HepG2 (cell line): ENCODE measurements at regions not wholly inside any gene's neighbourhood (a gene's known extent, or its start where the extent isn't known, plus 50 kb on each side); places are given as distances from the start of the nearest gene placed in this dataset.

Experiments used
- HIVEP1 ChIP-seq: sonication (generic); formaldehyde crosslinking; IDR thresholded peaks from 2 replicates; pipeline ENCODE4 v1.4.0; 2020; ENCODE audit warnings: mild to moderate bottlenecking, missing genetic modification reagents
- IRF2 ChIP-seq: IDR thresholded peaks from 2 replicates; pipeline ENCODE4 v1.6.1; 2018; ENCODE audit warnings: missing genetic modification reagents, missing compliant biosample characterization
- POLR2AphosphoS5 ChIP-seq: IDR thresholded peaks from 2 replicates; pipeline ENCODE4 v1.6.1; 2012; ENCODE audit warnings: low read depth, low read length
- RAD21 ChIP-seq: fragments of 450-650 bp; formaldehyde crosslinking; IDR thresholded peaks from 2 replicates; pipeline ENCODE4 v1.5.0; 2020; ENCODE audit warnings: mild to moderate bottlenecking
- SIX1 ChIP-seq: sonication (generic); formaldehyde crosslinking; IDR thresholded peaks from 2 replicates; pipeline ENCODE4 v1.4.0; 2020; ENCODE audit warnings: missing genetic modification reagents, borderline replicate concordance
- SMAD1 ChIP-seq: sonication (generic); formaldehyde crosslinking; IDR thresholded peaks from 2 replicates; pipeline ENCODE4 v1.4.0; 2020; ENCODE audit warnings: missing genetic modification reagents, low read depth, mild to moderate bottlenecking, borderline replicate concordance
- SMC3 ChIP-seq: IDR thresholded peaks from 2 replicates; pipeline ENCODE4 v1.6.1; 2011; ENCODE audit warnings: low read length, improper control_type of control experiment
- TBL1XR1 ChIP-seq: fragments of 150-350 bp; IDR thresholded peaks from 2 replicates; pipeline ENCODE4 v1.6.1; 2014; ENCODE audit warnings: borderline replicate concordance, low read length; ENCODE audit not compliant: partially characterized antibody
- ZBTB8A ChIP-seq: sonication (generic); formaldehyde crosslinking; IDR thresholded peaks from 2 replicates; pipeline ENCODE4 v1.4.0; 2020; ENCODE audit warnings: mild to moderate bottlenecking, low read depth, missing genetic modification reagents, borderline replicate concordance
- ZFX ChIP-seq: sonication (generic); formaldehyde crosslinking; IDR thresholded peaks from 2 replicates; pipeline ENCODE4 v1.4.0; 2020; ENCODE audit warnings: mild to moderate bottlenecking, low read depth, missing genetic modification reagents, moderate library complexity
- ZNF251 ChIP-seq: sonication (generic); formaldehyde crosslinking; IDR thresholded peaks from 2 replicates; pipeline ENCODE4 v1.9.0; 2021; ENCODE audit warnings: mild to moderate bottlenecking, missing genetic modification reagents
- ZNF788 ChIP-seq: sonication (generic); formaldehyde crosslinking; IDR thresholded peaks from 2 replicates; pipeline ENCODE4 v1.5.0; 2020; ENCODE audit warnings: mild to moderate bottlenecking, missing genetic modification reagents, borderline replicate concordance
- TF ChIP-seq, protein P1 (sequence below): sonication (generic); formaldehyde crosslinking; IDR thresholded peaks from 2 replicates; pipeline ENCODE4 v1.4.0; 2020; ENCODE audit warnings: missing genetic modification reagents
- TF ChIP-seq, protein P2 (sequence below): fragments of 450-650 bp; IDR thresholded peaks from 2 replicates; pipeline ENCODE4 v1.6.1; 2017

DNA sequence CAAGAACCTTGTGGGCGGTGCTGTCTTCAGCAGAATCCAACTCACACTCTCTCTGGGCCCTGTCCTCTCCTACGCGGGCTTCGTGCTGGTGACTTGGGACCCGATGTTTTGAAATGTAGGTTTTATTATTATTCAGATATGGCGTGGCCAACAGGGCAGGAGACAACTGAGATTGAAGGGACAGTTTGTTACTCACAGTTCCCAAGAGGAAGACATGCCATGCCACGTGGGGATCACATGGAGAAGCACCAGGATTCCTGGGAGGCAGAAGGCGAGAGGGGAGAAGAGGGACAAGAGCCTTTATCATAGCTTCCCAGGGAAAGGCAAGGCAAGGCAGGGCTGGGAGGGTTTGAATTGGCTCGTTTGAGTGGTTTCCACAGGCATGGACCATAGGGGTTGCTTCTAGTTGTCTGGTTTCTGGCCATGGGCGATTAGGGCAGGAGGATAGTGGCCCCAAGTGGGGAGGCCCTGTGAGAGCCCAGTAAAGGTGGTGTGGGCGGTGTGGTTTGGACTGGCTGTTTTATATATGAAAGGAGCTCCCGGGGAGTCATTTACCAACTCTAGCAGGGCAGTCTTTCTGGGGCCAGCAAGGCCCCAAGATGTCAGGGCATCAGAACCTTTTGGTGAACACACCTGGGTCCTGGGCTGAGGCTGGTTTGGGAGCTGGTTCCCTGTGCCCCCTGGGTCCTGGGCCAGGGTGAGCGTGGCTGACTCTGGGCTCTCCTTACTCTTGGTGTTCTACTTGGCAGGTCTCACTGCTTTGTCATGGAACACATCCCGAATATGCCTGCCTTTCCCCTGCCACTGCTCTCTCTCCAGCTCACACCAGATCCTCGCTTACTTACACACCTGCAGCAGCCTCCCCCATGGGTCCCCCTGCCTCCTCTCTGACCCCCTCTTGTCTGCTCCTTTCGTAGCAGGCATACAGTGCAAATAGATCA, 94.0 kb upstream of the ZNF536 start:
- TF ChIP-seq HIVEP1 (CRISPR knock-in tag), result no peak
- no peak for TF ChIP-seq TBL1XR1
- no peak for TF ChIP-seq ZNF788 (CRISPR knock-in tag)
- no peak for TF ChIP-seq POLR2AphosphoS5
- TF ChIP-seq IRF2, result no peak
- no peak for TF ChIP-seq ZFX (CRISPR knock-in tag)
- no peak for TF ChIP-seq ZNF251
- no peak for TF ChIP-seq ZBTB8A
- TF ChIP-seq, protein P1, sequence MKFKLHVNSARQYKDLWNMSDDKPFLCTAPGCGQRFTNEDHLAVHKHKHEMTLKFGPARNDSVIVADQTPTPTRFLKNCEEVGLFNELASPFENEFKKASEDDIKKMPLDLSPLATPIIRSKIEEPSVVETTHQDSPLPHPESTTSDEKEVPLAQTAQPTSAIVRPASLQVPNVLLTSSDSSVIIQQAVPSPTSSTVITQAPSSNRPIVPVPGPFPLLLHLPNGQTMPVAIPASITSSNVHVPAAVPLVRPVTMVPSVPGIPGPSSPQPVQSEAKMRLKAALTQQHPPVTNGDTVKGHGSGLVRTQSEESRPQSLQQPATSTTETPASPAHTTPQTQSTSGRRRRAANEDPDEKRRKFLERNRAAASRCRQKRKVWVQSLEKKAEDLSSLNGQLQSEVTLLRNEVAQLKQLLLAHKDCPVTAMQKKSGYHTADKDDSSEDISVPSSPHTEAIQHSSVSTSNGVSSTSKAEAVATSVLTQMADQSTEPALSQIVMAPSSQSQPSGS (CRISPR knock-in tag), result no peak
- no peak for TF ChIP-seq RAD21 (CRISPR knock-in tag)
- TF ChIP-seq SIX1 (CRISPR knock-in tag), result no peak
- TF ChIP-seq, protein P2, sequence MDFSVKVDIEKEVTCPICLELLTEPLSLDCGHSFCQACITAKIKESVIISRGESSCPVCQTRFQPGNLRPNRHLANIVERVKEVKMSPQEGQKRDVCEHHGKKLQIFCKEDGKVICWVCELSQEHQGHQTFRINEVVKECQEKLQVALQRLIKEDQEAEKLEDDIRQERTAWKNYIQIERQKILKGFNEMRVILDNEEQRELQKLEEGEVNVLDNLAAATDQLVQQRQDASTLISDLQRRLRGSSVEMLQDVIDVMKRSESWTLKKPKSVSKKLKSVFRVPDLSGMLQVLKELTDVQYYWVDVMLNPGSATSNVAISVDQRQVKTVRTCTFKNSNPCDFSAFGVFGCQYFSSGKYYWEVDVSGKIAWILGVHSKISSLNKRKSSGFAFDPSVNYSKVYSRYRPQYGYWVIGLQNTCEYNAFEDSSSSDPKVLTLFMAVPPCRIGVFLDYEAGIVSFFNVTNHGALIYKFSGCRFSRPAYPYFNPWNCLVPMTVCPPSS, result no peak
- TF ChIP-seq SMAD1 (CRISPR knock-in tag), result no peak
- TF ChIP-seq SMC3, result no peak
